Coronary artery (tissue), 2 donors: ENCODE measurements at regions not wholly inside any gene's neighbourhood (a gene's known extent, or its start where the extent isn't known, plus 50 kb on each side); places are given as distances from the start of the nearest gene placed in this dataset.

Experiments
- DNase-seq: peaks from one replicate; pipeline ENCODE4 v3.0.0-alpha.2; 2017; ENCODE audit warnings: low spot score
- H3K27ac ChIP-seq, 2 donors: fragments of 200-600 bp; sonication (generic); one replicate each; pipeline ENCODE4 v1.5.1; 2016 to 2019
- H3K4me3 ChIP-seq: fragments of 200-600 bp; sonication (generic); 2 replicates; pipeline ENCODE4 v1.5.1; 2016; ENCODE audit warnings: mild to moderate bottlenecking, moderate library complexity
- TF ChIP-seq, protein P1 (sequence below): fragments of 200-600 bp; sonication (generic); IDR thresholded peaks from one replicate; pipeline ENCODE4 v1.5.1; 2019; ENCODE audit warnings: antibody characterized with exemption

DNA sequence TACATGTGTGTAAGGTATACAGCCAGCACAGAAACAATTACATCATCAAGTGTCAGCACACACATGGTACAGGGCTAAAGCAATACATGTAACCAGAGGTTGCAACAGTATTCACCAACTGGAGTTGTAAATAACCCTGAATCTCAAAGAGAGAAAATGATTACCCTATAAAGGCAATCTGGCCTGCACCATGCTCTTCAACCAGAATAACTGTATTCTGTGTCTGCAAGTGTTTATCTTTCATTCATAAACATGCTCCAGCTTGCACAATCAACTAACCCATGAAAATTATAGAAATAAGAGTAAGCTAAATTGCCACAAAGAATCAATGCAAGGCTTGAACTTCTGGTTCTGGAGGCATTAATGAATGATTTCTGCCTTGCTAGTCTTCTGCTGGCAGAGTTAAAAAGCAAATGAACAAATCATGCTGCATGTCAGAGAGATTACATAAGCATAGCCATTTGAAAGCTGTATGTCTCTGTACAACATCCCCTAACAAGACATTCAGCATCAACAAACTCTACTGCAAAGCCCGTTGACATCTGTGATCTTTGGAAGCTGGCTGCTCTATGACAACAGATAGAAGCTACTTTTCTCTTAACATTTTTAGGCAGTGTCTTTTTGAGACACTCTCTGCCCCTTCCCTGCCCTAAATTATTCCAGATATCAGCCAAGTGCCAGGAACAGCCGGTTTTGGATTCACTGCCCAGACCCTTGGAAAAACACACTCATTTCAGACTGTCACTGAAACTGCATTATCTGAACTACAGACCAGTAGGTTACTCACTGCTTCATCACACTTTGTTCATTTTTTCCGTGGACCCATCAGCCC, 871.0 kb downstream of the OTOL1 start:
- no peak for DNase-seq
- Histone ChIP-seq H3K4me3 (peak overlapping the region; percentile 7), H3K27ac (no peak overlapping the region)
- TF ChIP-seq, protein P1, sequence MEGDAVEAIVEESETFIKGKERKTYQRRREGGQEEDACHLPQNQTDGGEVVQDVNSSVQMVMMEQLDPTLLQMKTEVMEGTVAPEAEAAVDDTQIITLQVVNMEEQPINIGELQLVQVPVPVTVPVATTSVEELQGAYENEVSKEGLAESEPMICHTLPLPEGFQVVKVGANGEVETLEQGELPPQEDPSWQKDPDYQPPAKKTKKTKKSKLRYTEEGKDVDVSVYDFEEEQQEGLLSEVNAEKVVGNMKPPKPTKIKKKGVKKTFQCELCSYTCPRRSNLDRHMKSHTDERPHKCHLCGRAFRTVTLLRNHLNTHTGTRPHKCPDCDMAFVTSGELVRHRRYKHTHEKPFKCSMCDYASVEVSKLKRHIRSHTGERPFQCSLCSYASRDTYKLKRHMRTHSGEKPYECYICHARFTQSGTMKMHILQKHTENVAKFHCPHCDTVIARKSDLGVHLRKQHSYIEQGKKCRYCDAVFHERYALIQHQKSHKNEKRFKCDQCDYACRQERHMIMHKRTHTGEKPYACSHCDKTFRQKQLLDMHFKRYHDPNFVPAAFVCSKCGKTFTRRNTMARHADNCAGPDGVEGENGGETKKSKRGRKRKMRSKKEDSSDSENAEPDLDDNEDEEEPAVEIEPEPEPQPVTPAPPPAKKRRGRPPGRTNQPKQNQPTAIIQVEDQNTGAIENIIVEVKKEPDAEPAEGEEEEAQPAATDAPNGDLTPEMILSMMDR, result no peak

DNA sequence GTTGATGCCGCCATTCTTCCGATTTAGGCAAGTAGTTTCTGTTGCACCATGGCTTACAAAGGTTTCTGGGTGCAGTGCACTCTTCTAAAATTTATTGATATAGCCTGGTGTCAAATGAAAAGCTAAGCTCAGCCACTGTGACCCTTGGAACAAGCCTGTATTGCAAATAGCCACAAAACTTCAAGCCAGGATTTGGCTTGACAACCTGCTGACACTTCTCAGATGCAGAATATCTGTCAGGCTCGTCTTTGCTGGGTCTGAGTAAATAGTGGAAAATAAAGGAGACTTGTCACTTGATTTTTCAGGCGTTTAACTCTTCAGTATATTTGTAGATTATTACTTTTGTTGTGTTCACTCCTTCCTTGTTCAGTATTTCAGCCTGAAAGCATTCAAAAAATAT, 871.8 kb downstream of the OTOL1 start:
- Histone ChIP-seq H3K4me3 (peak overlapping the region; percentile 7), H3K27ac (no peak overlapping the region)
- TF ChIP-seq, protein P1, result no peak
- DNase-seq, result no peak

GRCh38 chr3:162369306-162369705, 872.7 kb downstream of the OTOL1 start:
- DNase-seq, result no peak
- TF ChIP-seq, protein P1, result no peak
- no peak overlapping the region for H3K4me3 ChIP-seq
- H3K27ac ChIP-seq, result no peak overlapping the region

DNA sequence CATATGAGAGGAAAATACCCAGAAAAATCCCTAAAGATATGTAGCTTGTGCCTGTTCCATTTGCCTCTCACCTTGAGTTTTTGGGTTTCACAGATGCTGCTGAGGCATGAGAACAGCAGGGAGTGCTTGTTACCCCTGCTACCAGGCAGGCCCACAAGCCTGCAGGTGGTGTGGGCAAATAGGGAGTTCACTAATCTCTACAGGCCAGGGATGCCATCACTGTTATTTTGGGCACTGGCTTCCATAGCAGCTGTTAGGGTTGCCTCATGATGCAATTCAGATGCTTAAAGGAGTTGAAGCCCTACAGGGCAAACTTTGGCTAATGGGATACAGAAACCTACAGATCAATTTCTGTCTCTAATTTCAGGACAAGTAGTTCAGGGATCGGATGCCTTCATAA, 873.5 kb downstream of the OTOL1 start:
- TF ChIP-seq, protein P1, result no peak

DNA sequence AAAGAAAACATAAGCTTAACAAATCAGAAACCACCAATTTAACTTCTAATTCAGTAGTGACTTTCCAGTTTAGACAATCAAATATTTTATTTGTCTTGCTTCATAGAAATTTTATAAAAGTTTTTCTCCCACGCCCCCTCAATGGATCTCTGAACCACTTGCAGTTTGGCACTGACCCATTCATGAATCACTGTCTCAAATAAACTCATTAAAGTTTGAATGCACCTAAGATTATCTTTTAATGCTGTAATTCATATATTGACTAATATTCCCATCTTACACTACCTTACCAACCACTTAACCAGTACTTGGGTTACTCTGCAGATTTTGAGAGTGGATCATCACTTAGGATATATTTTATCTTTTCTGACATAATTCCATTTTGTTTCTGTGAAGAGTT, 880.2 kb downstream of the OTOL1 start:
- TF ChIP-seq, protein P1, result no peak
- H3K4me3 ChIP-seq, result no peak overlapping the region
- H3K27ac ChIP-seq, result no peak overlapping the region
- DNase-seq, result no peak

More for the DNA sequence above, 873.5 kb downstream of the OTOL1 start:
- DNase-seq, result no peak
- H3K27ac ChIP-seq, result no peak overlapping the region
- no peak overlapping the region for H3K4me3 ChIP-seq

- no peak overlapping the region for H3K4me3 ChIP-seq
- DNase-seq, result no peak
- no peak overlapping the region for H3K27ac ChIP-seq
- TF ChIP-seq, protein P1, result no peak
Measured at GRCh38 chr3:162377608-162378007, 881.0 kb downstream of the OTOL1 start.

GRCh38 chr3:162385387-162385786, 888.8 kb downstream of the OTOL1 start:
- no peak for DNase-seq
- no peak overlapping the region for H3K4me3 ChIP-seq
- no peak overlapping the region for H3K27ac ChIP-seq
- TF ChIP-seq, protein P1, result no peak
